Natural killer cell (primary cell): ENCODE measurements at regions not wholly inside any gene's neighbourhood (a gene's known extent, or its start where the extent isn't known, plus 50 kb on each side); places are given as distances from the start of the nearest gene placed in this dataset.

Source experiments
- ATAC-seq, 3 donors: fragments of 150-1000 bp in 2 of 3; fragments of 200-7000 bp in 1 of 3; cut with Tn5 transposase; 1 replicate in 1 of 3; 2 replicates in 2 of 3; pipeline ENCODE4 v1.10.0; 2021; ENCODE audit warnings: mild to moderate bottlenecking in 2 of 3, moderate library complexity in 2 of 3
- DNase-seq, 2 donors: peaks; one replicate each; pipeline versions ENCODE4 v3.0.0 to v3.0.0-alpha.2; 2013 to 2021; ENCODE audit warnings: mixed read lengths in 1 of 2
- H3K27ac ChIP-seq: one replicate; pipeline ENCODE4 v1.5.1; 2013; ENCODE audit warnings: mild to moderate bottlenecking, low read length
- H3K27me3 ChIP-seq: one replicate; pipeline ENCODE4 v1.6.1; 2013; ENCODE audit warnings: low read length; ENCODE audit not compliant: control insufficient read depth, insufficient read depth
- H3K36me3 ChIP-seq: one replicate; pipeline ENCODE4 v1.6.1; 2013; ENCODE audit warnings: low read length; ENCODE audit not compliant: control insufficient read depth, insufficient read depth
- H3K4me1 ChIP-seq: one replicate; pipeline ENCODE4 v1.6.1; 2013; ENCODE audit warnings: low read length; ENCODE audit not compliant: control insufficient read depth, insufficient read depth
- H3K4me3 ChIP-seq: one replicate; pipeline ENCODE4 v1.5.1; 2013; ENCODE audit warnings: low read length
- H3K9me3 ChIP-seq: one replicate; pipeline ENCODE4 v1.6.1; 2013; ENCODE audit warnings: low read length; ENCODE audit not compliant: control insufficient read depth, insufficient read depth
- H3K27ac Mint-ChIP-seq, 2 donors: one replicate each; pipeline ENCODE4 v1.8.0; 2022; ENCODE audit warnings: mild to moderate bottlenecking in 2 of 2, mixed read lengths in 2 of 2, moderate library complexity in 1 of 2
- H3K27me3 Mint-ChIP-seq, 2 donors: one replicate each; pipeline ENCODE4 v1.8.0; 2022; ENCODE audit warnings: low read depth in 2 of 2, mixed read lengths in 2 of 2
- H3K36me3 Mint-ChIP-seq: one replicate; pipeline ENCODE4 v1.8.0; 2022; ENCODE audit warnings: mixed read lengths
- H3K4me1 Mint-ChIP-seq, 2 donors: one replicate each; pipeline ENCODE4 v1.8.0; 2022; ENCODE audit warnings: mixed read lengths in 2 of 2
- H3K4me3 Mint-ChIP-seq: one replicate; pipeline ENCODE4 v1.8.0; 2022; ENCODE audit warnings: mild to moderate bottlenecking, moderate library complexity, mixed read lengths
- H3K9me3 Mint-ChIP-seq, 2 donors: one replicate each; pipeline ENCODE4 v1.8.0; 2022; ENCODE audit warnings: mixed read lengths in 2 of 2
- WGBS: methylation state at CpG from one replicate; pipeline ENCODE4 v1.1.7; 2013; ENCODE audit warnings: missing lambda C conversion rate; ENCODE audit not compliant: insufficient coverage; 5-methylcytosine and 5-hydroxymethylcytosine counted together
- intact Hi-C: fragments of 100-400 bp; cut with micrococcal nuclease; formaldehyde crosslinking; loops from one replicate; pipeline ENCODE4 v1.14.2; 2022
- TF ChIP-seq, protein P1 (sequence below): fragments of 200-600 bp; IDR thresholded peaks from one replicate; pipeline ENCODE4 v1.8.0; 2022; ENCODE audit warnings: antibody characterized with exemption

DNA sequence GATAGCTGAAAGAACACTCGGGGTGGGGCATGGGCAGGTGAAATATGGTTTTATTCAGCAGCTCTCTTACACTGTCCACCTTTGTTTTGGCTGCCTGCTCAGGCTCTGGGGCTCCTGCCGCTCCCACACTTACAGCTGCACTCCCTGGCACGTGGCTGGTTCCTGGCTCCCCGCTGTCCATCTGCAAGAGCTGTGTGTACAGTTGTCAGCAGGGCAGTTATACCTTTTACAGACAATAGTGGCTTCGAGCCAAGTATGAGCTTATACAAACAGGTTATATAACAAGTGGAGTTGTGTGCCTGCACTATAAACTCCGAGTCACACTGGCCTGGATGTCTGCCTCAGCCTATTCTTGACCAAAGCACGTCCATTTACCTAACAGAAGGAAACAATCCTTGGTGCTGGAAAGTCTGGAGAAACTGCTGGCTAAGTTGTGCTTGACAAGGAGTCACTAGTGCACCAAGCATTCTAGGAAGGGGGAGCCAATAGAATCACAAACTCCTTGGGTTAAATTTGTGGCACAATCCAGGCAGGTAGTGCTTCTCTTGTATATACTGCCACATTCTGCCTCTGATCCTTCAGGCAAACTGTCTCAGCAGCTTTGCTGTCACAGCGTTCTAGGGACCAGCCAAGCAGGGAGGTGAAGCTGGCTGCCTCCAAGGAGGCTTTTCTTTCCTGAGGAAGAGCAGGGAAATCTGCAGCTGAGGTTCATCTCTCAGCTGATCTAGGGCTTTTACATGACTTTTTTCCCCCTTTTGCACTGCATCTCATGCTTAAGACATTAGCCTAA lies 68.2 kb downstream of the NHLRC3 start:
- H3K36me3 ChIP-seq: no peaks in the 10 kb centered on the region
- no peak overlapping the region for H3K4me3 ChIP-seq
- no peak overlapping the region for H3K27ac Mint-ChIP-seq
- no peak overlapping the region for H3K27ac ChIP-seq
- no peak overlapping the region for H3K4me3 Mint-ChIP-seq
- no peaks in the 10 kb centered on the region for H3K27me3 ChIP-seq
- ATAC-seq (no peak), DNase-seq (no peak)
- no peaks in the 10 kb centered on the region for H3K4me1 ChIP-seq
- TF ChIP-seq, protein P1, sequence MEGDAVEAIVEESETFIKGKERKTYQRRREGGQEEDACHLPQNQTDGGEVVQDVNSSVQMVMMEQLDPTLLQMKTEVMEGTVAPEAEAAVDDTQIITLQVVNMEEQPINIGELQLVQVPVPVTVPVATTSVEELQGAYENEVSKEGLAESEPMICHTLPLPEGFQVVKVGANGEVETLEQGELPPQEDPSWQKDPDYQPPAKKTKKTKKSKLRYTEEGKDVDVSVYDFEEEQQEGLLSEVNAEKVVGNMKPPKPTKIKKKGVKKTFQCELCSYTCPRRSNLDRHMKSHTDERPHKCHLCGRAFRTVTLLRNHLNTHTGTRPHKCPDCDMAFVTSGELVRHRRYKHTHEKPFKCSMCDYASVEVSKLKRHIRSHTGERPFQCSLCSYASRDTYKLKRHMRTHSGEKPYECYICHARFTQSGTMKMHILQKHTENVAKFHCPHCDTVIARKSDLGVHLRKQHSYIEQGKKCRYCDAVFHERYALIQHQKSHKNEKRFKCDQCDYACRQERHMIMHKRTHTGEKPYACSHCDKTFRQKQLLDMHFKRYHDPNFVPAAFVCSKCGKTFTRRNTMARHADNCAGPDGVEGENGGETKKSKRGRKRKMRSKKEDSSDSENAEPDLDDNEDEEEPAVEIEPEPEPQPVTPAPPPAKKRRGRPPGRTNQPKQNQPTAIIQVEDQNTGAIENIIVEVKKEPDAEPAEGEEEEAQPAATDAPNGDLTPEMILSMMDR: no peak
- no peaks in the 10 kb centered on the region for H3K9me3 ChIP-seq
- H3K36me3 Mint-ChIP-seq: no peaks in the 10 kb centered on the region
- intact Hi-C loops: no loop called here
- peaks cover 3 to 9% of the 10 kb centered on the region in 2 donors for H3K27me3 Mint-ChIP-seq
- H3K4me1 Mint-ChIP-seq: no peaks in the 10 kb centered on the region
- 71% methylated on average over 8 of the region's 8 CpGs for WGBS
- H3K9me3 Mint-ChIP-seq: no peaks in the 10 kb centered on the region

DNA sequence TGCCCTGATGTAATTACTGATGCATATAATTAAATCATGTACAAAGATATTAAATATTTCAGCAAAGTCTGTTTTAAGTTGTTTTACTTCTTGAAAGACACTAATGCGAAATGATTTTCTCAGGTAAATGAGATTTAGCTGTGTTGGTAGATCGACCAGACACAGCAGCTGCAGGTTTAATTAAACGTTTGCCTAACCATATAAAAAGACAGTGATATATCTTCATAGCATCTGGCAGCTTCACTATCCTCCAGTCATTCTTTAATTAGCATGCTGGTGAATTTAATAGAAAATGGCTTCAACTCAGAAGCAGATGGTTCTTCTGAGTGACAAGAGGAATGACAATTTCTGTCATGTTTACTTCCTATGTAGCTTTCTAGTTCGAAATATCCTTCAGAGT lies 69.3 kb downstream of the NHLRC3 start:
- WGBS: 85% methylated on average over 4 of the region's 4 CpGs
- Histone ChIP-seq H3K27me3 (peaks cover 2% of the 10 kb centered on the region), H3K4me1 (no peaks in the 10 kb centered on the region), H3K27ac (no peak overlapping the region), H3K9me3 (no peaks in the 10 kb centered on the region), H3K4me3 (no peak overlapping the region), H3K36me3 (no peaks in the 10 kb centered on the region)
- Mint-ChIP-seq H3K27ac (no peak overlapping the region), H3K4me1 (no peaks in the 10 kb centered on the region), H3K27me3 (peaks cover 3 to 9% of the 10 kb centered on the region in 2 donors), H3K9me3 (no peaks in the 10 kb centered on the region), H3K4me3 (no peak overlapping the region), H3K36me3 (no peaks in the 10 kb centered on the region)
- intact Hi-C loops: no loop called here
- no peak for DNase-seq
- TF ChIP-seq, protein P1: no peak
- no peak for ATAC-seq

DNA sequence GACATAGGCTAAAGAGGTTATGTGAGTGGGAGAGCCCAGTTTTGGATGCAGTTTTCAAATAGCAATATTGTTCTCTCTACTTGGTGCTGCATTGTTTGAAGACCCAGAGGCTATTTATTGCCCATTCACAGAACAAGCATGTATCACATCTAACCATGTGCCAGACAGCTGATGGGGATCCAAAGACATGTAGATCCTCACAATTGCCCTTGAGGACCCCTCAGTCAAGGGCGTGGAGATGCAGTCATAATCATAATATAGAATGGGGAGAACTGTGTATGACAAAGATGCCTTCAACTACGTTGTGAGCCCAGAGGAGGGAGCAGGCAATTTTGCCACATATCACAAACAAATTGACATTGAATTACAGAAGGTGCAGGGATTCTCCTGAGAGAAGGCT lies 70.5 kb downstream of the NHLRC3 start:
- ATAC-seq (no peak), DNase-seq (no peak)
- Mint-ChIP-seq H3K27ac (no peak overlapping the region), H3K36me3 (no peaks in the 10 kb centered on the region), H3K27me3 (peaks cover 3 to 9% of the 10 kb centered on the region in 2 donors), H3K4me1 (no peaks in the 10 kb centered on the region), H3K4me3 (no peak overlapping the region), H3K9me3 (no peaks in the 10 kb centered on the region)
- Histone ChIP-seq H3K9me3 (no peaks in the 10 kb centered on the region), H3K4me3 (no peak overlapping the region), H3K36me3 (no peaks in the 10 kb centered on the region), H3K4me1 (no peaks in the 10 kb centered on the region), H3K27me3 (peaks cover 2% of the 10 kb centered on the region), H3K27ac (no peak overlapping the region)
- WGBS: 90% methylated on average over 1 of the region's 2 CpGs
- TF ChIP-seq, protein P1: no peak
- intact Hi-C loops: no loop called here
